Smooth muscle cell (in vitro differentiated cells): ENCODE measurements at regions not wholly inside any gene's neighbourhood (a gene's known extent, or its start where the extent isn't known, plus 50 kb on each side); places are given as distances from the start of the nearest gene placed in this dataset.

Source experiments
- DNase-seq: peaks from one replicate; lab custom pipeline; 2025; ENCODE audit not compliant: unreplicated experiment; lab: John Stamatoyannopoulos, UW
- H2AFZ ChIP-seq: fragments of 200-600 bp; sonication (generic); 2 replicates; pipeline ENCODE4 v1.6.0; 2016; ENCODE audit warnings: antibody characterized with exemption, low read depth, mild to moderate bottlenecking
- H3F3A ChIP-seq: fragments of 200-600 bp; sonication (generic); 2 replicates; pipeline ENCODE4 v1.6.0; 2017; ENCODE audit warnings: antibody characterized with exemption, low read depth
- H3K27ac ChIP-seq: fragments of 200-600 bp; sonication (generic); 2 replicates; pipeline ENCODE4 v1.5.1; 2016; ENCODE audit warnings: low read depth, mild to moderate bottlenecking
- H3K27me3 ChIP-seq: fragments of 200-600 bp; sonication (generic); 2 replicates; pipeline ENCODE4 v1.6.1; 2016; ENCODE audit warnings: low read depth, mild to moderate bottlenecking
- H3K36me3 ChIP-seq: fragments of 200-600 bp; sonication (generic); 2 replicates; pipeline ENCODE4 v1.5.1; 2016; ENCODE audit warnings: low read depth
- H3K4me1 ChIP-seq: fragments of 200-600 bp; sonication (generic); 2 replicates; pipeline ENCODE4 v1.5.1; 2016; ENCODE audit warnings: low read depth
- H3K4me2 ChIP-seq: fragments of 200-600 bp; sonication (generic); 2 replicates; pipeline ENCODE4 v1.6.0; 2016; ENCODE audit warnings: mild to moderate bottlenecking
- H3K4me3 ChIP-seq: fragments of 200-600 bp; sonication (generic); 2 replicates; pipeline ENCODE4 v1.5.1; 2016; ENCODE audit warnings: mild to moderate bottlenecking
- H3K79me2 ChIP-seq: fragments of 200-600 bp; sonication (generic); 2 replicates; pipeline ENCODE4 v1.6.0; 2016; ENCODE audit warnings: low read depth, mild to moderate bottlenecking
- H3K9ac ChIP-seq: fragments of 200-600 bp; sonication (generic); 2 replicates; pipeline ENCODE4 v1.6.0; 2016; ENCODE audit warnings: low read depth
- H3K9me3 ChIP-seq: fragments of 200-600 bp; sonication (generic); replicated peaks from 2 replicates; pipeline ENCODE4 v1.5.1; 2016; ENCODE audit warnings: low read depth
- H4K20me1 ChIP-seq: fragments of 200-600 bp; sonication (generic); 2 replicates; pipeline ENCODE4 v1.6.0; 2016; ENCODE audit warnings: low read depth
- CTCF ChIP-seq: fragments of 200-600 bp; sonication (generic); IDR thresholded peaks from 2 replicates; pipeline ENCODE4 v1.5.1; 2017; ENCODE audit warnings: borderline replicate concordance, mild to moderate bottlenecking, antibody characterized with exemption; ENCODE audit not compliant: insufficient read depth, poor library complexity, severe bottlenecking
- WGBS: methylation state at CpG from one replicate; pipeline ENCODE4 v1.1.7; 2016; ENCODE audit warnings: low lambda C conversion rate; 5-methylcytosine and 5-hydroxymethylcytosine counted together

DNA sequence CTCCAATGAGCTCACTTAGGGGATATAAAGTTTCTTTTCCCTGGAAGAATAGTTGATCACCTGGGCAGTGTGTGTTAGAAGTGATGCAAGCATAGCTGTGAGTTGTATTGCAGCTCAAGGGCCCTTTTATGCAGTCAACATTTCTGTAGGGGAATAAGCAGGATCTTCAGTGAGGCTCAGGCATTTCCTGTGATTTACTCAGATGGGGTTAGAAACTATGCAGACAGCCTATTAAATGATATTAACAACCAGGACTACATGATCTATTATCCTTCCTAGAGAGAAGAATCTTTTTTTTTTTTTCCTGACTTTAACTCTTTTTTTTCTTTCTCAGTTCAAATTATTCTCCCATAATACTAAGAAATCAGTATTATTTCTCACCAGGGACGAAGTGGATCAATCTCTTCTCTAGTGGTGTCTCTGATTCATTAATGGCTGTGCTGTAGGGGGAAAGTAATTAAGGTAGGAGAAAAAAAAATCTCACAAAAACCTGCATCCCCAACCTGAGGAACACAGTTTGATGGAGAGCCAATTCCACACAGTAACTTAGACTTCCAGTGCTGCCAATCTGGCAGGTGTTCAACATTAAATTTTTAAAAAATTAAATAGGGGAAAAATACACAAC lies 126.4 kb upstream of the SLC10A2 start:
- H3K79me2 ChIP-seq = no peaks in the 10 kb centered on the region
- no peaks in the 10 kb centered on the region for H3K4me1 ChIP-seq
- TF ChIP-seq CTCF = no peak
- H3K27me3 ChIP-seq = no peaks in the 10 kb centered on the region
- no peaks in the 10 kb centered on the region for H3F3A ChIP-seq
- no peak overlapping the region for H3K4me3 ChIP-seq
- no peak overlapping the region for H3K4me2 ChIP-seq
- DNase-seq = no peak
- no peak overlapping the region for H3K27ac ChIP-seq
- 100% methylated on average over 1 of the region's 1 CpG for WGBS
- H4K20me1 ChIP-seq = no peaks in the 10 kb centered on the region
- H3K36me3 ChIP-seq = no peaks in the 10 kb centered on the region
- no peaks in the 10 kb centered on the region for H3K9me3 ChIP-seq
- H3K9ac ChIP-seq = no peak overlapping the region
- H2AFZ ChIP-seq = no peak overlapping the region

DNA sequence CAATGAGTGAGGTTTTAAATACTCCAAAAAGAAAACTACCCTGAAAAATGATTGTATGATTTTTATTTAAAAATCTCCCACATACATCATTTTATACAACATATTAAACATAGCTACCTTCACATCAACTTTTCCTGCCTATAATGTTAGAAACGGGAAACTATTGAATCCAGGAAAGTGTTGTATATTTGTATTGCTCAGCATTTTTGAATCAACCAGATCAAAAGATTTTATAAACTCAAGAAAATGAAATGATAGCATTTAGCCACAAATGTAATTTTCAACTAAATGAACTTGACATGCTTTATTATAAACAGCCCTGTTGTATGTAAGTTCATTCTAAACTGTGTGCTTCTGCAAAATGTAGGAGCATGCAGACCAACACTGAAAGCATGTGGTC lies 124.6 kb upstream of the SLC10A2 start:
- WGBS = 85% methylated on average over 1 of the region's 1 CpG
- H4K20me1 ChIP-seq = no peaks in the 10 kb centered on the region
- H3K4me3 ChIP-seq = no peak overlapping the region
- no peak for TF ChIP-seq CTCF
- H3K9ac ChIP-seq = no peak overlapping the region
- H3K79me2 ChIP-seq = no peaks in the 10 kb centered on the region
- no peaks in the 10 kb centered on the region for H3F3A ChIP-seq
- H3K36me3 ChIP-seq = no peaks in the 10 kb centered on the region
- no peak for DNase-seq
- no peak overlapping the region for H3K27ac ChIP-seq
- no peaks in the 10 kb centered on the region for H3K9me3 ChIP-seq
- H2AFZ ChIP-seq = no peak overlapping the region
- no peaks in the 10 kb centered on the region for H3K4me1 ChIP-seq
- H3K4me2 ChIP-seq = no peak overlapping the region
- no peaks in the 10 kb centered on the region for H3K27me3 ChIP-seq

GRCh38 chr13:103188713-103189326 lies 122.6 kb upstream of the SLC10A2 start:
- Histone ChIP-seq H3K4me3 (no peak overlapping the region), H3K9me3 (no peaks in the 10 kb centered on the region), H3F3A (no peaks in the 10 kb centered on the region), H4K20me1 (no peaks in the 10 kb centered on the region), H3K4me1 (no peaks in the 10 kb centered on the region), H2AFZ (no peak overlapping the region), H3K4me2 (no peak overlapping the region), H3K79me2 (no peaks in the 10 kb centered on the region), H3K36me3 (no peaks in the 10 kb centered on the region), H3K27ac (no peak overlapping the region), H3K27me3 (no peaks in the 10 kb centered on the region), H3K9ac (no peak overlapping the region)
- DNase-seq = no peak
- 61% methylated on average over 3 of the region's 3 CpGs for WGBS
- TF ChIP-seq CTCF = peak; percentile 66

GRCh38 chr13:103187721-103188156 lies 121.5 kb upstream of the SLC10A2 start:
- no peak overlapping the region for H3K9ac ChIP-seq
- H4K20me1 ChIP-seq = no peaks in the 10 kb centered on the region
- no peak overlapping the region for H3K4me3 ChIP-seq
- no peak for DNase-seq
- 33% methylated on average over 10 of the region's 10 CpGs for WGBS
- no peaks in the 10 kb centered on the region for H3K36me3 ChIP-seq
- no peak overlapping the region for H3K27ac ChIP-seq
- no peaks in the 10 kb centered on the region for H3K27me3 ChIP-seq
- no peaks in the 10 kb centered on the region for H3K9me3 ChIP-seq
- H3K4me2 ChIP-seq = no peak overlapping the region
- peak overlapping the region; percentile 28 for H2AFZ ChIP-seq
- H3K4me1 ChIP-seq = no peaks in the 10 kb centered on the region
- TF ChIP-seq CTCF = no peak
- no peaks in the 10 kb centered on the region for H3K79me2 ChIP-seq
- H3F3A ChIP-seq = no peaks in the 10 kb centered on the region
